Progenitor cell of endocrine pancreas (in vitro differentiated cells): ENCODE measurements at regions not wholly inside any gene's neighbourhood (a gene's known extent, or its start where the extent isn't known, plus 50 kb on each side); places are given as distances from the start of the nearest gene placed in this dataset.

Experiments used
- DNase-seq: peaks from one replicate; pipeline ENCODE4 v3.0.0; 2021; ENCODE audit warnings: low spot score; ENCODE audit not compliant: unreplicated experiment
- H3K27ac Mint-ChIP-seq: 2 replicates; pipeline ENCODE4 v1.8.0; 2021; ENCODE audit warnings: mild to moderate bottlenecking, moderate library complexity, mixed read lengths
- H3K27me3 Mint-ChIP-seq: 2 replicates; pipeline ENCODE4 v1.8.0; 2021; ENCODE audit warnings: mixed read lengths
- H3K36me3 Mint-ChIP-seq: 2 replicates; pipeline ENCODE4 v1.8.0; 2022; ENCODE audit warnings: mixed read lengths; ENCODE audit not compliant: insufficient read depth
- H3K4me1 Mint-ChIP-seq: 2 replicates; pipeline ENCODE4 v1.8.0; 2021; ENCODE audit warnings: low read depth, mixed read lengths
- H3K4me3 Mint-ChIP-seq: 2 replicates; pipeline ENCODE4 v1.8.0; 2021; ENCODE audit warnings: low read depth, mild to moderate bottlenecking, moderate library complexity, mixed read lengths
- H3K9me3 Mint-ChIP-seq: 2 replicates; pipeline ENCODE4 v1.8.0; 2021; ENCODE audit warnings: low read depth, mixed read lengths
- CTCF ChIP-seq: fragments of 200-600 bp; sonication (generic); IDR thresholded peaks from one replicate; pipeline ENCODE4 v1.5.0; 2021; ENCODE audit warnings: antibody characterized with exemption, mild to moderate bottlenecking; ENCODE audit not compliant: unreplicated experiment

- DNase-seq, result no peak
- Mint-ChIP-seq H3K36me3 (no peaks in the 10 kb centered on the region), H3K9me3 (peaks cover 13% of the 10 kb centered on the region), H3K27me3 (peaks cover 72% of the 10 kb centered on the region), H3K27ac (no peak overlapping the region), H3K4me1 (peaks cover 14% of the 10 kb centered on the region), H3K4me3 (no peak overlapping the region)
- TF ChIP-seq CTCF, result no peak
Measured at GRCh38 chr15:37709669-37710068, 224.8 kb upstream of the TMCO5A start.

- no peak for DNase-seq
- Mint-ChIP-seq H3K4me3 (no peak overlapping the region), H3K4me1 (peaks cover 4% of the 10 kb centered on the region), H3K27me3 (peaks cover 78% of the 10 kb centered on the region), H3K36me3 (no peaks in the 10 kb centered on the region), H3K9me3 (peaks cover 13% of the 10 kb centered on the region), H3K27ac (no peak overlapping the region)
- TF ChIP-seq CTCF, result no peak
Measured at GRCh38 chr15:37715101-37715500, 219.3 kb upstream of the TMCO5A start.

GRCh38 chr15:37720267-37720666 is 214.2 kb upstream of the TMCO5A start:
- no peak for TF ChIP-seq CTCF
- Mint-ChIP-seq H3K36me3 (no peaks in the 10 kb centered on the region), H3K4me3 (no peak overlapping the region), H3K27me3 (peaks cover 65% of the 10 kb centered on the region), H3K9me3 (no peaks in the 10 kb centered on the region), H3K4me1 (no peaks in the 10 kb centered on the region), H3K27ac (no peak overlapping the region)
- no peak for DNase-seq

- Mint-ChIP-seq H3K9me3 (no peaks in the 10 kb centered on the region), H3K27ac (no peak overlapping the region), H3K27me3 (peaks cover 70% of the 10 kb centered on the region), H3K4me1 (peaks cover 18% of the 10 kb centered on the region), H3K36me3 (no peaks in the 10 kb centered on the region), H3K4me3 (no peak overlapping the region)
- no peak for DNase-seq
- TF ChIP-seq CTCF, result no peak
Measured at GRCh38 chr15:37731146-37731746, 203.2 kb upstream of the TMCO5A start.

GRCh38 chr15:37733628-37734027 is 200.8 kb upstream of the TMCO5A start:
- no peaks in the 10 kb centered on the region for H3K9me3 Mint-ChIP-seq
- no peaks in the 10 kb centered on the region for H3K36me3 Mint-ChIP-seq
- DNase-seq, result no peak
- no peak for TF ChIP-seq CTCF
- H3K4me3 Mint-ChIP-seq, result no peak overlapping the region
- H3K27me3 Mint-ChIP-seq, result peaks cover 73% of the 10 kb centered on the region
- H3K27ac Mint-ChIP-seq, result no peak overlapping the region
- H3K4me1 Mint-ChIP-seq, result peaks cover 18% of the 10 kb centered on the region
